ENCODE measurements at regions not wholly inside any gene's neighbourhood (a gene's known extent, or its start where the extent isn't known, plus 50 kb on each side); places are given as distances from the start of the nearest gene placed in this dataset.

DNA sequence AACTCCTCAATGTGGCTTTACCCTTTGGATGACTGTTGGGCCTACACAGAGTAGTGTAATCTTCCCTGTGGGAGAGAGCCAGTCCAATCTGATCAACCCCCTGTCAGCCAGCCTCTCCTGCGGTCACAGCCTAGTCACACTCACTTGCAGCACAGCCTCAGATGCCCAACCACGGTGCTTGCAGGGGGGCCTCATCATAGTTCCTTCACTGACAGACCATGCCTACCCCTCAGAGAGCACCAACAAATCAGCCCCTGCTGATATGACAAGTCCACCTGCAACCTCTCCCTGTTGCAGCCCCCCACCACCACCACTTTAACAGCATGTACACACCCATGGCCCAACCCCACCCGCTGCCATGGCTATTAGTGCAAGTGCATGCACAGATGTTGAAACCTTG is 146.8 kb downstream of the HMGN5 start:
- Mint-ChIP-seq H3K9me3 (no peaks in the 10 kb centered on the region), H3K27me3 (no peaks in the 10 kb centered on the region), H3K4me1 (no peaks in the 10 kb centered on the region), H3K36me3 (ENCODE audit: low read depth) (no peaks in the 10 kb centered on the region), H3K4me3 (no peak overlapping the region), H3K27ac (no peak overlapping the region)
- no peak for DNase-seq
- ChIA-PET CTCF (no interaction called here), POLR2A (no interaction called here)

DNA sequence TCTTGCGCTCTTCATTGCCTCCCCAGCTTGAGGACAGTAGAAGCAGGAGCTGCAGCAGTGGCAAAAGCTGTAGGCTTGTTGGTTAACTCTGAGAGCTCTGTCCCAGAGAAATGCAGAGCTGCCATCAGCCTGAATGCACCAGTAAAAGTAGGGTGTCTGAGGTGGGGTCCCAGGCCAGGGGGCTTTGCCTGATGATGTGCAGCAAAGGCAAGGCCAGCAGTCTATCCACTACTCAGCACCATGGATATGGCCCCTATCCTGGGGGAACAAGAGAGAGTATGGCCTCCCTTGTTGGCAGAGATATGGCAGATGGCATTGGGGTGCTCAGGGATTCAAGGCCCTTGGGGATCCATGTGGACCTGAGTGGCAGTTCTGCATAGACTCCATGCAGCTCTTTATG is 180.2 kb downstream of the HMGN5 start:
- Mint-ChIP-seq H3K27ac (no peak overlapping the region), H3K36me3 (ENCODE audit: low read depth) (no peaks in the 10 kb centered on the region), H3K27me3 (no peaks in the 10 kb centered on the region), H3K4me3 (no peak overlapping the region), H3K4me1 (no peaks in the 10 kb centered on the region), H3K9me3 (peaks cover 3% of the 10 kb centered on the region)
- ChIA-PET CTCF (interaction anchor here (1.1 kb wide), 1 partner anchor 9 kb away, joined by 3 read pairs; no protein-coding TSS in a partner anchor), POLR2A (no interaction called here)
- no peak for DNase-seq

DNA sequence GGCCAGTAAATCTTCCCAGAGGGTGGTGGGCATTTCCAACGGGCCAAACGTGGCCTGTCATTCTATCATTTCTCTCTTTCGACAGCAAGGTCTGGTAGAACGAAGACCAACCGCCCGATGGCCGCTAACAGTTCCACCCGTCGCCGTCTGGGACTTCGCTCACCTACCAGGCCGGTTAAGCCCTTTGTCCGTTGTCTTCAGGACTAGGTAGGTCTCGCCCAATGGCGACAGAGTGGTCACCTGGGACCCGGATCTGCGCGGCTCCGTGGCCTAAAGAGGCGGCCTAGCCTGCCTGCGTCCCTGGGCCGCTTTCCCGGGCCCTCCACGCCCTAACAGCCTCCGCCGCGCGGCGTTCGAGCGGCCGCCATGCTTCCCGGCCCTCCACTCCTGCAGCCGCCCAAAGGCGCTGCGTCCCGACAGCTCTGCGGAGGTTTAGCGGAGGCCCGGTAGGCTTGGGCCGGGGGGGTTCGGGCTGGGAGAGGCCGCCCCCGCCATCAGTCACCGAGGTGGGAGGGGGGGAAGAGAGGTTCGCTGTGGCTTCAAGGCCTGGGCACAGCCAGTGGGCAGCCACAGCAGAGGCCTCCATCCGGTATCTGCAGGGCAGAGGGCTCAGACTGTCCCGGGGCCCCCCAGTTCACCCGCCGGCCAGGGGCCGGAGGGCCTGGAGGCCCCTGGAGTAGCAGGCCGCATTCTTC is 194.0 kb upstream of the BRWD3 start:
- Mint-ChIP-seq H3K27me3 (no peaks in the 10 kb centered on the region), H3K9me3 (peaks cover 2% of the 10 kb centered on the region), H3K27ac (no peak overlapping the region), H3K4me3 (no peak overlapping the region), H3K36me3 (ENCODE audit: low read depth) (no peaks in the 10 kb centered on the region), H3K4me1 (no peaks in the 10 kb centered on the region)
- no peak for DNase-seq
- ChIA-PET CTCF (no interaction called here), POLR2A (no interaction called here)

DNA sequence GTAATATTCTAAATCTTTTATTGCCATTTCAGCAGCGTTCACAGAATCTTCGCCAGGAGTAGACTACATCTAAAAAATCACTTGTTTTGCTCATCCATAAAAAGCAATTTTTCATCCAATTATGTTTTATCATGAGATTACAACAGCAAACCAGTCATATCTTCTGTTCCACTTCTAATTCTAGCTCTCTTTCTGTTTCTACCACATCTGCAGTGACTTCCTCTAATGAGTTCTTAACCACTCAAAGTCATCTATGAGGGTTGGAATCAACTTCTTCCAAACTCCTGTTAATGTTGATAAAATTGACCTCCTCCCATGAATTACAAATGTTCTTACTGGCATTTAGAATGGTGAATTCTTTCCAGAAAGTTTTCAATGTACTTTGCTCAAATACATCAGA is 174.4 kb upstream of the BRWD3 start:
- Mint-ChIP-seq H3K27me3 (no peaks in the 10 kb centered on the region), H3K9me3 (no peaks in the 10 kb centered on the region), H3K36me3 (ENCODE audit: low read depth) (no peaks in the 10 kb centered on the region), H3K4me1 (no peaks in the 10 kb centered on the region), H3K27ac (no peak overlapping the region), H3K4me3 (no peak overlapping the region)
- DNase-seq = no peak
- POLR2A ChIA-PET = no interaction called here
- CTCF ChIA-PET = no interaction called here
